ENCODE measurements at regions not wholly inside any gene's neighbourhood (a gene's known extent, or its start where the extent isn't known, plus 50 kb on each side); places are given as distances from the start of the nearest gene placed in this dataset.

- ATAC-seq: no peak
- TF ChIP-seq GLIS3 (CRISPR knock-in tag; IDR thresholded peaks at IDR 0.05) (no peak), ZFP3 (CRISPR knock-in tag; IDR thresholded peaks at IDR 0.05) (no peak), SNAI2 (CRISPR knock-in tag; IDR thresholded peaks at IDR 0.05) (no peak), ZNF70 (CRISPR knock-in tag; IDR thresholded peaks at IDR 0.05) (no peak)
Measured at GRCh38 chr1:204818998-204819397, 51.7 kb upstream of the NFASC start.

GRCh38 chr1:204819495-204819894 lies 51.2 kb upstream of the NFASC start:
- TF ChIP-seq GLIS3 (CRISPR knock-in tag; IDR thresholded peaks at IDR 0.05) (no peak), ESRRG (CRISPR knock-in tag; IDR thresholded peaks at IDR 0.05) (no peak)
- ATAC-seq: no peak; the same call in 2 of the 3 replicates
